HUDEP-2 (cell line): ENCODE measurements at regions not wholly inside any gene's neighbourhood (a gene's known extent, or its start where the extent isn't known, plus 50 kb on each side); places are given as distances from the start of the nearest gene placed in this dataset.

ENCODE experiments used
- DNase-seq, 76 experiments: peaks; one replicate each; lab custom pipeline; 2025; ENCODE audit not compliant: unreplicated experiment in 76 of 76; lab: John Stamatoyannopoulos, UW

- no peak for DNase-seq
These were observed 70.1 kb upstream of the KRR1 start for GRCh38 chr12:75581515-75581914.

- DNase-seq = no peak
These were observed 68.1 kb upstream of the KRR1 start for GRCh38 chr12:75579552-75579951.

GRCh38 chr12:75578546-75578945 is 67.1 kb upstream of the KRR1 start:
- no peak for DNase-seq

GRCh38 chr12:75577812-75578211 is 66.4 kb upstream of the KRR1 start:
- no peak for DNase-seq

- no peak for DNase-seq
These were observed 60.3 kb upstream of the KRR1 start for GRCh38 chr12:75571656-75572205.

- no peak for DNase-seq
These were observed 59.8 kb upstream of the KRR1 start for GRCh38 chr12:75571204-75571603.

- no peak for DNase-seq
These were observed 57.4 kb upstream of the KRR1 start for GRCh38 chr12:75568801-75569200.

- DNase-seq = no peak
These were observed 57.0 kb upstream of the KRR1 start for GRCh38 chr12:75568393-75568792.

GRCh38 chr12:75565795-75566194 is 54.4 kb upstream of the KRR1 start:
- DNase-seq = no peak

GRCh38 chr12:75564852-75565251 is 53.4 kb upstream of the KRR1 start:
- no peak for DNase-seq

GRCh38 chr12:75564398-75564797 is 53.0 kb upstream of the KRR1 start:
- DNase-seq = no peak

- DNase-seq = no peak
These were observed 51.9 kb upstream of the KRR1 start for GRCh38 chr12:75563351-75563750.

- no peak for DNase-seq
These were observed 50.5 kb upstream of the KRR1 start for GRCh38 chr12:75561921-75562320.
